Left ventricle myocardium inferior (tissue), 1 donor: ENCODE measurements at regions not wholly inside any gene's neighbourhood (a gene's known extent, or its start where the extent isn't known, plus 50 kb on each side); places are given as distances from the start of the nearest gene placed in this dataset.

ENCODE experiments used
- DNase-seq: peaks from one replicate; pipeline ENCODE4 v3.0.0-alpha.2; 2020
- H3K27ac ChIP-seq: fragments of 200-600 bp; replicated peaks from 2 replicates; pipeline ENCODE4 v1.8.0; 2021
- H3K27me3 ChIP-seq: fragments of 200-600 bp; 2 replicates; pipeline ENCODE4 v1.8.0; 2021; ENCODE audit warnings: low read depth
- H3K36me3 ChIP-seq: fragments of 200-600 bp; 2 replicates; pipeline ENCODE4 v1.8.0; 2021
- H3K4me1 ChIP-seq: fragments of 200-600 bp; 2 replicates; pipeline ENCODE4 v1.8.0; 2021
- H3K4me3 ChIP-seq: fragments of 200-600 bp; 2 replicates; pipeline ENCODE4 v1.8.0; 2021; ENCODE audit warnings: mild to moderate bottlenecking, moderate library complexity
- H3K9me3 ChIP-seq: fragments of 200-600 bp; replicated peaks from 2 replicates; pipeline ENCODE4 v1.8.0; 2021
- CTCF ChIP-seq: fragments of 200-600 bp; IDR thresholded peaks from 2 replicates; pipeline ENCODE4 v1.8.0; 2021; ENCODE audit warnings: antibody characterized with exemption, mild to moderate bottlenecking, borderline replicate concordance
- intact Hi-C: fragments of 100-400 bp; cut with micrococcal nuclease; formaldehyde crosslinking; loops from one replicate; pipeline ENCODE4 v1.11.0; 2022
- donor health status: DM: no; HTN: yes; CAD: no; lungs with severe emphysema.

GRCh38 chr4:140256941-140257340 lies 103.0 kb upstream of the MAML3 start:
- peaks cover 22% of the 10 kb centered on the region for H3K4me1 ChIP-seq
- no peaks in the 10 kb centered on the region for H3K9me3 ChIP-seq
- no peak for DNase-seq
- no peak overlapping the region for H3K4me3 ChIP-seq
- peak overlapping the region; percentile 44 for H3K27ac ChIP-seq
- H3K27me3 ChIP-seq: no peaks in the 10 kb centered on the region
- no peaks in the 10 kb centered on the region for H3K36me3 ChIP-seq
- intact Hi-C loops: loop anchor here (10.0 kb wide), 1 partner anchor 522 kb away; no protein-coding TSS in a partner anchor
- TF ChIP-seq CTCF: no peak

GRCh38 chr4:140256335-140256734 lies 102.4 kb upstream of the MAML3 start:
- Histone ChIP-seq H3K9me3 (no peaks in the 10 kb centered on the region), H3K4me1 (peaks cover 24% of the 10 kb centered on the region), H3K27ac (no peak overlapping the region), H3K4me3 (no peak overlapping the region), H3K36me3 (no peaks in the 10 kb centered on the region), H3K27me3 (no peaks in the 10 kb centered on the region)
- intact Hi-C loops: loop anchor here (10.0 kb wide), 1 partner anchor 522 kb away; no protein-coding TSS in a partner anchor
- no peak for DNase-seq
- TF ChIP-seq CTCF: no peak

- no peaks in the 10 kb centered on the region for H3K27me3 ChIP-seq
- DNase-seq: no peak
- intact Hi-C loops: loop anchor here (10.0 kb wide), 1 partner anchor 521 kb away; no protein-coding TSS in a partner anchor
- peaks cover 24% of the 10 kb centered on the region for H3K4me1 ChIP-seq
- no peak overlapping the region for H3K27ac ChIP-seq
- no peaks in the 10 kb centered on the region for H3K36me3 ChIP-seq
- no peak overlapping the region for H3K4me3 ChIP-seq
- no peaks in the 10 kb centered on the region for H3K9me3 ChIP-seq
- TF ChIP-seq CTCF: no peak
Measured at GRCh38 chr4:140255927-140256326, 101.9 kb upstream of the MAML3 start.

- Histone ChIP-seq H3K4me1 (peaks cover 24% of the 10 kb centered on the region), H3K36me3 (no peaks in the 10 kb centered on the region), H3K27me3 (no peaks in the 10 kb centered on the region), H3K9me3 (no peaks in the 10 kb centered on the region), H3K4me3 (no peak overlapping the region), H3K27ac (no peak overlapping the region)
- no peak for TF ChIP-seq CTCF
- intact Hi-C loops: loop anchor here (10.0 kb wide), 1 partner anchor 521 kb away; no protein-coding TSS in a partner anchor
- DNase-seq: no peak
Measured at GRCh38 chr4:140255467-140255866, 101.5 kb upstream of the MAML3 start.

GRCh38 chr4:140254651-140255299 lies 100.8 kb upstream of the MAML3 start:
- DNase-seq: no peak
- no peaks in the 10 kb centered on the region for H3K27me3 ChIP-seq
- H3K4me3 ChIP-seq: no peak overlapping the region
- no peak overlapping the region for H3K27ac ChIP-seq
- no peak for TF ChIP-seq CTCF
- no peaks in the 10 kb centered on the region for H3K36me3 ChIP-seq
- peaks cover 24% of the 10 kb centered on the region for H3K4me1 ChIP-seq
- no peaks in the 10 kb centered on the region for H3K9me3 ChIP-seq
- intact Hi-C loops: loop anchor here (5.0 to 10.0 kb wide), 2 partner anchors 242 to 520 kb away; no protein-coding TSS in a partner anchor
